ENCODE measurements at regions not wholly inside any gene's neighbourhood (a gene's known extent, or its start where the extent isn't known, plus 50 kb on each side); places are given as distances from the start of the nearest gene placed in this dataset.
"Not testable (repeated sequence)": the region's sequence is repeated elsewhere in the genome, so short reads cannot be mapped to it uniquely, and the experiment has no call there.

- no peak; a peak in 1 of 5 replicates for TF ChIP-seq RAD21 (conservative IDR thresholded peaks at IDR 0.05 in 1 of 2, IDR thresholded peaks at IDR 0.05 in 1 of 2)
- no peak for TF ChIP-seq CBX2 (IDR thresholded peaks at IDR 0.05; ENCODE audit: borderline replicate concordance, low read depth)
- peak; percentile 95 for TF ChIP-seq HOXB5 (CRISPR knock-in tag; IDR thresholded peaks at IDR 0.05)
- TF ChIP-seq EHMT2 (IDR thresholded peaks at IDR 0.05; ENCODE audit: low read depth) = no peak
- TF ChIP-seq USF2 (IDR thresholded peaks at IDR 0.05) = no peak
Measured at GRCh38 chr1:173269490-173270230, 62.5 kb upstream of the TNFSF4 start (continued).

GRCh38 chr1:173270243-173270642 is 63.1 kb upstream of the TNFSF4 start:
- no peak for DNase-seq (ENCODE audit: low read depth in 1 of 2, low spot score in 1 of 2)
- ChIA-PET CTCF (interaction anchor here (0.9 to 1.9 kb wide), 3 partner anchors 13 to 525 kb away, joined by 3 to 4 read pairs (median 4); no protein-coding TSS in a partner anchor), POLR2A (interaction anchor here (1.0 kb wide), 1 partner anchor 554 kb away, joined by 3 read pairs; no protein-coding TSS in a partner anchor)
- no peak for FAIRE-seq
- ATAC-seq = no peak; a peak in 1 of 6 replicates
- H3K4me2 ChIP-seq = peak overlapping the region; percentile 43
- H3K4me1 ChIP-seq = peaks cover 25% of the 10 kb centered on the region
- 53% methylated on average over 2 of the region's 2 CpGs for WGBS (ENCODE audit: missing lambda C conversion rate)
- H3K27ac ChIP-seq = peak overlapping the region; percentile 75 to 85
- H3K9me3 ChIP-seq = no peaks in the 10 kb centered on the region
- TF ChIP-seq SREBF2 (IDR thresholded peaks at IDR 0.05) (no peak), CTCF (IDR thresholded peaks at IDR 0.05) (no peak), MAFK (IDR thresholded peaks at IDR 0.05; ENCODE audit: partially characterized antibody) (peak; percentile 39)
- H3K4me3 ChIP-seq = no peak overlapping the region

- Histone ChIP-seq H3K4me1 (peaks cover 25% of the 10 kb centered on the region), H3K27ac (peak overlapping the region in 1 of 2 experiments; percentile 25; a peak in 2 of 6 replicates)
- CTCF ChIA-PET = interaction anchor here (0.9 kb wide), 1 partner anchor 13 kb away, joined by 3 read pairs; no protein-coding TSS in a partner anchor
- not testable (repeated sequence) for H3K4me2 ChIP-seq; DNase-seq (ENCODE audit: low read depth in 1 of 2, low spot score in 1 of 2); H3K4me3 ChIP-seq; ATAC-seq; FAIRE-seq; H3K9me3 ChIP-seq
- WGBS (ENCODE audit: missing lambda C conversion rate) = 42% methylated on average over 1 of the region's 1 CpG
- POLR2A ChIA-PET = interaction anchor here (1.0 kb wide), 1 partner anchor 553 kb away, joined by 3 read pairs; no protein-coding TSS in a partner anchor
Measured at GRCh38 chr1:173271021-173271420, 63.9 kb upstream of the TNFSF4 start.

GRCh38 chr1:173275496-173275895 is 68.4 kb upstream of the TNFSF4 start:
- Histone ChIP-seq H3K4me3 (no peak overlapping the region), H3K9me3 (no peaks in the 10 kb centered on the region), H3K27ac (0 out of 6 replicates have a peak overlapping the region, but pooled peaks of 1 of the 2 experiments have one; percentile 26), H3K4me1 (peaks cover 2% of the 10 kb centered on the region), H3K4me2 (no peak overlapping the region)
- DNase-seq (ENCODE audit: low read depth in 1 of 2, low spot score in 1 of 2) (no peak), FAIRE-seq (no peak), ATAC-seq (no peak)
- POLR2A ChIA-PET = no interaction called here
- TF ChIP-seq CHD2 (IDR thresholded peaks at IDR 0.05; ENCODE audit: low read length, partially characterized antibody) = no peak
- TF ChIP-seq HES2 (IDR thresholded peaks at IDR 0.05) = no peak
- CTCF ChIA-PET = interaction anchor here (1.0 to 1.8 kb wide), 2 partner anchors 20 to 531 kb away, joined by 3 to 5 read pairs; no protein-coding TSS in a partner anchor
- 42% methylated on average over 1 of the region's 1 CpG for WGBS (ENCODE audit: missing lambda C conversion rate)

- Histone ChIP-seq H3K4me2 (no peak overlapping the region), H3K9me3 (no peaks in the 10 kb centered on the region), H3K4me1 (no peaks in the 10 kb centered on the region), H3K27ac (no peak overlapping the region), H3K4me3 (no peak overlapping the region)
- ChIA-PET CTCF (no interaction called here), POLR2A (no interaction called here)
- DNase-seq (ENCODE audit: low read depth in 1 of 2, low spot score in 1 of 2) = no peak
- no peak for ATAC-seq
- 54% methylated on average over 3 of the region's 3 CpGs for WGBS (ENCODE audit: missing lambda C conversion rate)
- TF ChIP-seq EP300 (IDR thresholded peaks at IDR 0.05) (no peak), MYC (IDR thresholded peaks at IDR 0.05; ENCODE audit: borderline replicate concordance, low read length) (no peak), JUNB (IDR thresholded peaks at IDR 0.05) (no peak), NR3C1 (IDR thresholded peaks at IDR 0.05) (no peak), CEBPB (IDR thresholded peaks at IDR 0.05) (no peak), POLR2AphosphoS2 (conservative IDR thresholded peaks at IDR 0.05; ENCODE audit: low read length) (no peak), JUN (IDR thresholded peaks at IDR 0.05) (no peak), FOSL2 (IDR thresholded peaks at IDR 0.05) (no peak), FOSL2 (CRISPR knock-in tag; IDR thresholded peaks at IDR 0.05) (no peak), HDAC2 (IDR thresholded peaks at IDR 0.05) (no peak), GATA3 (IDR thresholded peaks at IDR 0.05; ENCODE audit: borderline replicate concordance) (no peak), HOXB5 (CRISPR knock-in tag; IDR thresholded peaks at IDR 0.05) (no peak), ZC3H11A (IDR thresholded peaks at IDR 0.05) (no peak), MAZ (IDR thresholded peaks at IDR 0.05; ENCODE audit: borderline replicate concordance, low read depth, low read length) (no peak), CHD2 (IDR thresholded peaks at IDR 0.05; ENCODE audit: low read length, partially characterized antibody) (no peak)
- no peak for FAIRE-seq
Measured at GRCh38 chr1:173276922-173277800, 70.0 kb upstream of the TNFSF4 start.
